KMS-11 (cell line): ENCODE measurements at regions not wholly inside any gene's neighbourhood (a gene's known extent, or its start where the extent isn't known, plus 50 kb on each side); places are given as distances from the start of the nearest gene placed in this dataset.
"Not testable (repeated sequence)": the region's sequence is repeated elsewhere in the genome, so short reads cannot be mapped to it uniquely, and the experiment has no call there.

Source experiments
- H2AFZ ChIP-seq: fragments of 200-600 bp; sonication (generic); 2 replicates; pipeline ENCODE4 v1.6.1; 2016; ENCODE audit warnings: antibody characterized with exemption, mixed run types, low read depth
- H3K27ac ChIP-seq: fragments of 200-600 bp; sonication (generic); 2 replicates; pipeline ENCODE4 v1.6.1; 2016; ENCODE audit warnings: mild to moderate bottlenecking, mixed run types
- H3K27me3 ChIP-seq: fragments of 200-600 bp; sonication (generic); 2 replicates; pipeline ENCODE4 v1.6.1; 2017; ENCODE audit warnings: mild to moderate bottlenecking, low read depth, mixed run types, moderate library complexity; ENCODE audit not compliant: insufficient read depth
- H3K36me3 ChIP-seq: fragments of 200-600 bp; sonication (generic); 2 replicates; pipeline ENCODE4 v1.6.1; 2017; ENCODE audit warnings: mild to moderate bottlenecking, mixed run types; ENCODE audit not compliant: insufficient read depth
- H3K4me1 ChIP-seq: fragments of 200-600 bp; sonication (generic); 2 replicates; pipeline ENCODE4 v1.6.1; 2016; ENCODE audit warnings: mild to moderate bottlenecking, low read depth, mixed run types; ENCODE audit not compliant: poor library complexity, severe bottlenecking
- H3K4me2 ChIP-seq: fragments of 200-600 bp; sonication (generic); 2 replicates; pipeline ENCODE4 v1.7.0; 2016; ENCODE audit warnings: mild to moderate bottlenecking, mixed run types
- H3K4me3 ChIP-seq: fragments of 200-600 bp; sonication (generic); IDR thresholded peaks from 2 replicates; pipeline ENCODE4 v1.6.1; 2017; ENCODE audit warnings: low read depth, low read length, mixed read lengths; ENCODE audit not compliant: insufficient read depth
- H3K79me2 ChIP-seq: fragments of 200-600 bp; sonication (generic); 2 replicates; pipeline ENCODE4 v1.6.1; 2016; ENCODE audit warnings: low read depth, mixed run types; ENCODE audit not compliant: insufficient read depth
- H3K9ac ChIP-seq: fragments of 200-600 bp; sonication (generic); 2 replicates; pipeline ENCODE4 v1.6.1; 2016; ENCODE audit warnings: mild to moderate bottlenecking, mixed run types
- H4K20me1 ChIP-seq: fragments of 200-600 bp; sonication (generic); 2 replicates; pipeline ENCODE4 v1.6.1; 2016; ENCODE audit warnings: mild to moderate bottlenecking, mixed run types; ENCODE audit not compliant: insufficient read depth
- TF ChIP-seq, protein P1 (sequence below): fragments of 200-600 bp; sonication (generic); conservative IDR thresholded peaks from 2 replicates; pipeline ENCODE4 v1.6.1; 2017; ENCODE audit warnings: low read depth, mild to moderate bottlenecking, antibody characterized with exemption, low read length, moderate library complexity, mixed read lengths

- no peak overlapping the region for H2AFZ ChIP-seq
- H3K4me3 ChIP-seq: no peak overlapping the region
- TF ChIP-seq, protein P1, sequence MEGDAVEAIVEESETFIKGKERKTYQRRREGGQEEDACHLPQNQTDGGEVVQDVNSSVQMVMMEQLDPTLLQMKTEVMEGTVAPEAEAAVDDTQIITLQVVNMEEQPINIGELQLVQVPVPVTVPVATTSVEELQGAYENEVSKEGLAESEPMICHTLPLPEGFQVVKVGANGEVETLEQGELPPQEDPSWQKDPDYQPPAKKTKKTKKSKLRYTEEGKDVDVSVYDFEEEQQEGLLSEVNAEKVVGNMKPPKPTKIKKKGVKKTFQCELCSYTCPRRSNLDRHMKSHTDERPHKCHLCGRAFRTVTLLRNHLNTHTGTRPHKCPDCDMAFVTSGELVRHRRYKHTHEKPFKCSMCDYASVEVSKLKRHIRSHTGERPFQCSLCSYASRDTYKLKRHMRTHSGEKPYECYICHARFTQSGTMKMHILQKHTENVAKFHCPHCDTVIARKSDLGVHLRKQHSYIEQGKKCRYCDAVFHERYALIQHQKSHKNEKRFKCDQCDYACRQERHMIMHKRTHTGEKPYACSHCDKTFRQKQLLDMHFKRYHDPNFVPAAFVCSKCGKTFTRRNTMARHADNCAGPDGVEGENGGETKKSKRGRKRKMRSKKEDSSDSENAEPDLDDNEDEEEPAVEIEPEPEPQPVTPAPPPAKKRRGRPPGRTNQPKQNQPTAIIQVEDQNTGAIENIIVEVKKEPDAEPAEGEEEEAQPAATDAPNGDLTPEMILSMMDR: no peak
- no peaks in the 10 kb centered on the region for H3K36me3 ChIP-seq
- H3K4me1 ChIP-seq: no peaks in the 10 kb centered on the region
- no peak overlapping the region for H3K27ac ChIP-seq
- no peak overlapping the region for H3K4me2 ChIP-seq
- H3K79me2 ChIP-seq: no peaks in the 10 kb centered on the region
- no peaks in the 10 kb centered on the region for H4K20me1 ChIP-seq
- H3K27me3 ChIP-seq: no peaks in the 10 kb centered on the region
- H3K9ac ChIP-seq: no peak overlapping the region
Measured at GRCh38 chr5:5857396-5857795, 434.9 kb downstream of the ICE1 start.

DNA sequence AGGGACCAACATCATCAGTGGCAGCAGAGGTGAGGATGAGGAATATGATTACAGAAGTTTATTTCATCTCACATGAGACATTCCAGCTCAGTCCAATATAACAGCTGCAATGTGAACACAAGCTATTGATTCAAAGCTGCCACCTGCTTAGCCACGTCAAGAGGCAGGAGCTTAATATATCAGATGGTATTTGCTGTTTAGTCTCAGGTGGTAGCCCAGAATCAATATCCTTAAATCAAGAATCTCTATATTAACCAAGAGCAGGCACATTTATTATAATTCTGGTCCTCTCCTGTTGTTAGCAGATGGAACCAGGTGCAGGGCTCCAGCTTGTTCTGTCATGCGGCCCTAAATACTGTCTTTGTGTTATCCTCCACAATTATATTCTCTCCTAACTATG is 431.6 kb downstream of the ICE1 start:
- no peak overlapping the region for H3K4me3 ChIP-seq
- H3K4me2 ChIP-seq: no peak overlapping the region
- H3K79me2 ChIP-seq: no peaks in the 10 kb centered on the region
- H3K4me1 ChIP-seq: no peaks in the 10 kb centered on the region
- H3K9ac ChIP-seq: no peak overlapping the region
- TF ChIP-seq, protein P1: no peak
- no peak overlapping the region for H2AFZ ChIP-seq
- no peaks in the 10 kb centered on the region for H3K27me3 ChIP-seq
- H4K20me1 ChIP-seq: no peaks in the 10 kb centered on the region
- H3K27ac ChIP-seq: no peak overlapping the region
- H3K36me3 ChIP-seq: no peaks in the 10 kb centered on the region

- no peaks in the 10 kb centered on the region for H3K36me3 ChIP-seq
- no peak overlapping the region for H3K4me3 ChIP-seq
- H3K4me1 ChIP-seq: no peaks in the 10 kb centered on the region
- H3K79me2 ChIP-seq: no peaks in the 10 kb centered on the region
- H2AFZ ChIP-seq: no peak overlapping the region
- TF ChIP-seq, protein P1: no peak
- no peaks in the 10 kb centered on the region for H4K20me1 ChIP-seq
- no peaks in the 10 kb centered on the region for H3K27me3 ChIP-seq
- no peak overlapping the region for H3K9ac ChIP-seq
- no peak overlapping the region for H3K4me2 ChIP-seq
- no peak overlapping the region for H3K27ac ChIP-seq
Measured at GRCh38 chr5:5838493-5838892, 416.0 kb downstream of the ICE1 start.

GRCh38 chr5:5831622-5832021 is 409.1 kb downstream of the ICE1 start:
- not testable (repeated sequence) for H3K4me2 ChIP-seq, H3K36me3 ChIP-seq, H3K27me3 ChIP-seq, H4K20me1 ChIP-seq, H3K4me1 ChIP-seq, H3K9ac ChIP-seq, H3K27ac ChIP-seq, H3K79me2 ChIP-seq, H2AFZ ChIP-seq, H3K4me3 ChIP-seq

- Histone ChIP-seq H3K4me1 (no peaks in the 10 kb centered on the region), H3K27ac (no peak overlapping the region), H3K4me2 (no peak overlapping the region), H3K27me3 (no peaks in the 10 kb centered on the region; the same call in 1 of the 2 replicates), H4K20me1 (no peaks in the 10 kb centered on the region), H3K36me3 (no peaks in the 10 kb centered on the region), H2AFZ (no peak overlapping the region), H3K4me3 (no peak overlapping the region), H3K79me2 (no peaks in the 10 kb centered on the region), H3K9ac (no peak overlapping the region)
- TF ChIP-seq, protein P1: no peak
Measured at GRCh38 chr5:5828619-5829018, 406.1 kb downstream of the ICE1 start.
